GM21447 (cell line): ENCODE measurements at regions not wholly inside any gene's neighbourhood (a gene's known extent, or its start where the extent isn't known, plus 50 kb on each side); places are given as distances from the start of the nearest gene placed in this dataset.

ENCODE experiments used
- ATAC-seq: cut with Tn5 transposase; IDR thresholded peaks from one replicate; pipeline ENCODE4 v1.9.1; 2021; ENCODE audit not compliant: unreplicated experiment

- no peak for ATAC-seq
These were observed 188.0 kb upstream of the IL12A start for GRCh38 chr3:159800434-159801155.

- no peak for ATAC-seq
These were observed 185.8 kb upstream of the IL12A start for GRCh38 chr3:159802864-159803263.

- no peak for ATAC-seq
These were observed 185.2 kb upstream of the IL12A start for GRCh38 chr3:159803459-159803858.

DNA sequence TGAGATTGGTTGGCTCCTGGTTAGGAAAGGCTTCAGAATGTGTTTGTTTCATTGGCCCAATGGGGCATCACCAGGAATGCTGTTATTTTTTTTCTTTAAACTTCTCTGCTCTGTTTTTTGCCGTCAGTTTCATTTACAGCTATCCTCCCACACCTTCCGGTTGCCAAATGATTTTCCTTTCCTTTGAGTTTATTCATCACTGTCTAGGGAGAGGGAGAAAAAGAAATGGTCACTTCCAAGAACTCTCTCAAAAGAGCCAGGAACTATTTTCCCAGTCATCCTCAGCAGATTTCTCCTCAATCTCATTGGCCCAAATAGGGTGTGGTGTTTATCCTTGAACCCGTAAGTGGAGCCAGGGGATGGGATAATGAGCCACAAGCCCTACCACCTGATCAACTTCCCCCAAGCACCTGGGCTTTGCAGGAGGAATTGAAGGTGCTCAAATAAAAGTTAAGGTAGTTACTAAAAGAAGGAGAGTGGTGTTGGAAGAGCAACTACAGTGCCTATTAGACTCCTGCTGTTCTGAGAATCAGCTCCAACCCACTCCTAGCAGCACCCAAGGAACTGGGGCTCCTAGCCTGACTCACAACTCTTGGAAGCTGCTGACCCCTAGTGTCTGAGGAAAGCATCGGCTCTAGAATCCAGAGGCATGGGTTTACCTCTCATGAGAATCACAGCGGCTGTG lies 183.8 kb upstream of the IL12A start:
- peak; percentile 93 for ATAC-seq

DNA sequence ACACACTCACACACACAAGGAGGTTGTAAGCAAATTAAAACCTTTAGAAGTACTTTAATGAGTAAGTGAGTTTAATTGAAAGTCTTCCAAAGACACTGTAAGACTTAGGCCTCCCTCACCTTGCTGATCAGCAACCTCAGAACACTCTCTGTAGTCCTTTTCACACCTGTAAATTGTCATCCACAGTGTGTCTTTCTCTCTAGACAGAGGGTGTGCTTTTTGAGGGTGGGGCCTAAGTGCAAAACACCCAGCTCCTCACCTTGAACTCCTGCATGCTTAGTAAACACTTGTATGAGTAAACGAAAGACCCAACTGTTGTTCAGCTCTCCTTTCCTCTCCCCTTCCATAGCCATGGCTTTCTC lies 183.2 kb upstream of the IL12A start:
- ATAC-seq: peak; percentile 13

- ATAC-seq: no peak
These were observed 182.2 kb upstream of the IL12A start for GRCh38 chr3:159806412-159806811.

DNA sequence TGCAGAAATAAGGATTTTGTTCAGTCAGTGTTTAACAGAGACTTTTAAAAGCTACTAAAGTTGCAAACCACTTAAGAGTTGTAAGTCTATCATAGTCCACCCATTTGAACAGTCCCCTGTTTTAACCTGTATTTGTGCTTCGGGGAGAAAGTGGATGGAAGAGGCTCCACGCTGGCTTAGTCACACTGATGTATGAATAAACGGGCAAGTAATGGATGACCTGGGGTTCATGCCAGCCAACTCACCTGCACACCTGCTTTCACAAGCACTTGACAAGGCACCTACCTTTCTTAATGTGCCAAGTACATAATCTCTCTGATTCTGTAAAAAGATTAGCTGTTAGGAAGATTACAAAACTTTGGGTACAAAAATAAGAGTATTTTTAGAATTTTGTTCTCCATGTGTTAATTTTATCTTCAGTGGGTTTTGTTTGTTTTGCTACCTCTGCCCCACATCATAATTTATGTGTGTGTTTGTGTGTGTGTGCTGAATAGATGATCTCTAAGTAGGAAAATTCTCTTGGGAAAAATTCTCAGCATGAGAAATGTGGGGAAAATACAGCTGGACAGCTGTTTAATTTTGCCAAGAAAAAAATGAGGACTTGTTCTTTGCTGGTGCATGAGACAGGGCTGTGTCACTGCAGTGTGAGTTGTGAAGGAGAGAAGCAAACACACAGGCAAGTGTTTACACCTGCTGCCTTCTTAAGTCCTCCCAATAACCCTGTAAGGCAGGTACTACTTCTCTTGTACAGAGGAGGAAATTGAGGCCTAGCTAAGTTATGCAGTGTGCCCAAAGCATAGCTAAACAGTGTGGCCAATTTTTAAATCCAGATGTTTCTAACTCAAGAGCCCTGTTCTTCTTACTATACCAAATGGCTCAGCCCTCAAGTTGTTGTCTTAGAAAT lies 181.2 kb upstream of the IL12A start:
- no peak for ATAC-seq

- ATAC-seq: no peak
These were observed 174.7 kb upstream of the IL12A start for GRCh38 chr3:159813822-159814531.

- ATAC-seq: no peak
These were observed 172.1 kb upstream of the IL12A start for GRCh38 chr3:159816512-159816911.

- ATAC-seq: no peak
These were observed 171.5 kb upstream of the IL12A start for GRCh38 chr3:159817126-159817525.

- ATAC-seq: no peak
These were observed 171.1 kb upstream of the IL12A start for GRCh38 chr3:159817571-159817970.

DNA sequence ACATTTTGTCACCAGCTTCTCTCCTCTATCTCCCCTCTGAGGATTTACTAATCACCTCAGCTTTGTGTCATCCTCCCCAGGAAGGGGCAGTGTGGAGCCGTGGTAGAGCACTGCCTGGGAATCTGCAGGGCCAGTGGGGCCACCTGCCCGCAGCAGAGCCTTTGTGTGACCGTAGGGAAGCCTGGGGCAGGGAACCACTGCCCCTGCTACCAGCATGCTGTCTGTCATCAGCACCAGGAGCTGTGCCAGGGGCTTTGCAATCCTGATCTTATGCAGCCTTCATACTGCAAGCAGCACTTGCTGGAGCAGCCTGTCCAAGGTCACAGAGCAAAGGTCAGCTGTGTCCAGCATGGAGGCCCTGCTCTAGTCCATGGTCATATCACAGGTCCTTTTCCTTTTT lies 170.2 kb upstream of the IL12A start:
- ATAC-seq: no peak

DNA sequence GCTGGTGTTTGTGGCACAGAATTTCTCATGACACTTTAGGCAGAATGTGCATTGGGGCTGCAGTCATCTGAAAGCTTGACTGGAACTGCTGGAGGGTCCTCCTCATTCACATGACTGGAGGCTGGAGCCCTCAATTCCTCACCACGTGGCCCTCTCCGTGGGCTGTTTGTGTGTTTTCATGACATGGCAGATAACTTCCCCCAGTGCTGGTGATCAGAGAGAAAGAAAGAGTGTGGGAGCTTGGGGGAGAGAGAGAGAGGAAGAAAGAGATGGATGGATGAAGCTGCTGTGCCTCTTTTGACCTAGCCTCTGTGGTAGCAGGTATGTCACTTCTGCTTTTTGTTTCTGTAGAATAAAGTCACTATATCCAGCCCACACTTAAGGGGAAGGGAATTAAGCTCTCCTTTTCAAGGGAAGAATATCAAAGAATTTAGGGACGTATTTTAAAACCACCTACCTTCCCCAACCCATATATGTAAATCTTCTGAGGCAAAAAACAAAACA lies 169.6 kb upstream of the IL12A start:
- no peak for ATAC-seq

GRCh38 chr3:159819676-159820075 lies 169.0 kb upstream of the IL12A start:
- no peak for ATAC-seq

GRCh38 chr3:159821110-159821509 lies 167.5 kb upstream of the IL12A start:
- ATAC-seq: no peak

GRCh38 chr3:159821736-159822135 lies 166.9 kb upstream of the IL12A start:
- ATAC-seq: no peak

DNA sequence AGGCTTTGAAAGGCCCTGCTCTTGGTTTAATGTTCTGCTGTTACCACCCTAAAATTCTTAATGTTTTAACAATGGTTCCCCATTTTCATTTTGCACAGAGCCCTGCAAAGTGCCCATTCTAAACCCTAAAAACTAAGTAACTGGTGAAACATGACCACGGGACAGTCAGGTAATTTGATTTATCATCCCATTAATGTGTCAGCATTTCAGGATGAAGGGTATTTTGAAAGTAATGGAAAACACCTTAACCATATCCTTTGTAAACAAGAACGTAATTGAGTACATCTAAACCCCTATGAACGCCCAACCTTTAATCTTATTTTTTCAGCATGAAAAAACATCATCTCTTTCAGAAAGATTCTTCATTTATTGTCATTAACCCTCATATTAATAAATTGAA lies 164.9 kb upstream of the IL12A start:
- no peak for ATAC-seq

DNA sequence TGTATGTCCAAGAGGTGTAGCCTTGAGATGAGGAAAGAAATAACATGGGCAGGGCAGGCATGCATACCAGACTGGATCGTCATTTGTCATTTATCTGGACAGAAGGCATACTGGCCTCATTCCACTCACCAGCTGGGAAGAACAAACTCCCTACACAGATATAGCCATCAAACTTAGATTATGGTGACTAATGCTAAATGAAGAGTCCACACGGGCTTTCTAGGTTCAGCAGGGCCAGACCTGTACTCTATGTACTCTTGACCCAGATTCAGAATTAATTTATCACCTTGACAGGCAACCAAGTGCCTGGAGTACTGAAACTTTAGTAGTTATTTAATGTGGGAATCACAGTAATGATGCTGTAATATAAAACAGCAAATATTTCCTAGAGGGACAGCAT lies 164.3 kb upstream of the IL12A start:
- no peak for ATAC-seq

GRCh38 chr3:159825216-159825854 lies 163.3 kb upstream of the IL12A start:
- ATAC-seq: no peak

DNA sequence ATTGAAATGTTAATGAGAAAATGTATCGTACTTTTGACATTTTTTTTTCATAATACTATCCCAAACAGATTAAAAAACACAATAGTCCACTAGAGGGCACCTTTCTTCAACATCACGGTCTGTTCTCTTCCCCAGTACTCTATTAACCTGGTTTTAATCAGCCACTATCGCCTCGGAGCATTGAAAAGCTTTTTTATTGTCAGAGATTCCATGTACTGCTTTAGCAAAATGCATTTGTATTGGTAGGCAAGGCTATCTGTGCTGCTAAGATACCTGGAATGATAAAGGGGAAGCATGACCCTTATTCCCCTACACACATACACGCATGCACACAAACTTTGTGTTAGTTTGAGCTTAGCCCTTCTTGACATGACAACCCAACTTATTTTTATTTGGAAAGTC lies 160.1 kb upstream of the IL12A start:
- ATAC-seq: peak; percentile 45
